ENCODE measurements at regions not wholly inside any gene's neighbourhood (a gene's known extent, or its start where the extent isn't known, plus 50 kb on each side); places are given as distances from the start of the nearest gene placed in this dataset.
A peak's percentile ranks its signal among the peaks of the same experiment; 100 is the strongest.

GRCh38 chr12:115085594-115085993 lies 401.6 kb upstream of the TBX3 start:
- H3K27ac Mint-ChIP-seq = no peak overlapping the region
- H3K36me3 Mint-ChIP-seq = no peaks in the 10 kb centered on the region

GRCh38 chr12:115079760-115080159 lies 395.8 kb upstream of the TBX3 start:
- Histone ChIP-seq H3K4me1 (ENCODE audit: insufficient read depth, low read length) (no peaks in the 10 kb centered on the region), H3K9me3 (ENCODE audit: low read length) (no peaks in the 10 kb centered on the region), H3K4me3 (ENCODE audit: low read length) (no peak overlapping the region), H3K27me3 (ENCODE audit: insufficient read depth, low read length, poor library complexity, severe bottlenecking) (no peaks in the 10 kb centered on the region), H3K36me3 (ENCODE audit: insufficient read depth, low read length) (no peaks in the 10 kb centered on the region), H3K27ac (ENCODE audit: low read depth, low read length) (no peak overlapping the region)
- Mint-ChIP-seq H3K36me3 (peaks cover 0 to 1% (median 0%) of the 10 kb centered on the region in 3 donors), H3K4me3 (peak overlapping the region in 1 of 7 donors; percentile 54), H3K4me1 (no peaks in the 10 kb centered on the region), H3K27me3 (peaks cover 0 to 3% of the 10 kb centered on the region in 2 donors), H3K9me3 (peaks cover 4 to 9% (median 6%) of the 10 kb centered on the region in 5 donors), H3K27ac (no peak overlapping the region)
- DNase-seq = no peak
- ChIA-PET CTCF (no interaction called here), POLR2A (no interaction called here)

More at GRCh38 chr12:115085594-115085993, 401.6 kb upstream of the TBX3 start:
- Mint-ChIP-seq H3K9me3 (peaks cover 0 to 10% (median 6%) of the 10 kb centered on the region in 5 donors), H3K4me3 (no peak overlapping the region), H3K4me1 (no peaks in the 10 kb centered on the region), H3K27me3 (no peaks in the 10 kb centered on the region)
- ChIA-PET CTCF (no interaction called here), POLR2A (no interaction called here)
- Histone ChIP-seq H3K27me3 (ENCODE audit: insufficient read depth, low read length, poor library complexity, severe bottlenecking) (no peaks in the 10 kb centered on the region), H3K9me3 (ENCODE audit: low read length) (no peaks in the 10 kb centered on the region), H3K4me1 (ENCODE audit: insufficient read depth, low read length) (no peaks in the 10 kb centered on the region), H3K36me3 (ENCODE audit: insufficient read depth, low read length) (no peaks in the 10 kb centered on the region), H3K4me3 (ENCODE audit: low read length) (no peak overlapping the region), H3K27ac (ENCODE audit: low read depth, low read length) (no peak overlapping the region)
- no peak for DNase-seq

DNA sequence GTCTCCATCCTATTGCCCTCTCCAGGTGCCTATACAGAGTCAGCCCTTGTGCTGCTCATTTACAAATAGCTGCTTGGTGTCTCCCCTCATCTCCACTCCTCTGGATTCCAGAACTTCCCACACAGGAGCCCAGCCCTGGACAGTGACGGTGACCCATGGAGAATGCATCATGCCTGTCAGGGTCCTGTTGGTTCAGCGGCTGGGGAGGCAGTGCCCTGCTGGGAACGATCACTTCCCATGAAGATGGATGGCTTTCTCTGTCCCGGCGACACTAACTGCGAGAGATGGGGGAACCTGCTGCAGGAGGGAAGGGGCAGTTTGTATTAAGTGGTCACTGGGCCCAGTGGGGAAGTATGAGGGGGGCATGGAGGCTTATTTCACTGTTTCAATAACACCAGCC lies 395.0 kb upstream of the TBX3 start:
- Mint-ChIP-seq H3K27ac (no peak overlapping the region), H3K4me1 (no peaks in the 10 kb centered on the region), H3K4me3 (peak overlapping the region in 1 of 7 donors; percentile 41), H3K36me3 (peaks cover 0 to 1% (median 0%) of the 10 kb centered on the region in 3 donors), H3K9me3 (peaks cover 4 to 6% (median 6%) of the 10 kb centered on the region in 5 donors), H3K27me3 (peaks cover 0 to 3% of the 10 kb centered on the region in 2 donors)
- DNase-seq = no peak
- ChIA-PET CTCF (no interaction called here), POLR2A (no interaction called here)
- Histone ChIP-seq H3K9me3 (ENCODE audit: low read length) (no peaks in the 10 kb centered on the region), H3K4me3 (ENCODE audit: low read length) (no peak overlapping the region), H3K27ac (ENCODE audit: low read depth, low read length) (no peak overlapping the region), H3K27me3 (ENCODE audit: insufficient read depth, low read length, poor library complexity, severe bottlenecking) (no peaks in the 10 kb centered on the region), H3K36me3 (ENCODE audit: insufficient read depth, low read length) (no peaks in the 10 kb centered on the region), H3K4me1 (ENCODE audit: insufficient read depth, low read length) (no peaks in the 10 kb centered on the region)

GRCh38 chr12:115078334-115078733 lies 394.4 kb upstream of the TBX3 start:
- no peaks in the 10 kb centered on the region for H3K9me3 ChIP-seq (ENCODE audit: low read length)
- CTCF ChIA-PET = no interaction called here
- no peaks in the 10 kb centered on the region for H3K36me3 ChIP-seq (ENCODE audit: insufficient read depth, low read length)
- H3K9me3 Mint-ChIP-seq = peaks cover 4 to 6% (median 5%) of the 10 kb centered on the region in 5 donors
- no peak for DNase-seq
- H3K4me3 ChIP-seq (ENCODE audit: low read length) = no peak overlapping the region
- H3K27ac Mint-ChIP-seq = no peak overlapping the region
- POLR2A ChIA-PET = no interaction called here
- H3K36me3 Mint-ChIP-seq = peaks cover 0 to 1% (median 0%) of the 10 kb centered on the region in 3 donors
- no peaks in the 10 kb centered on the region for H3K4me1 Mint-ChIP-seq
- H3K4me1 ChIP-seq (ENCODE audit: insufficient read depth, low read length) = no peaks in the 10 kb centered on the region
- no peak overlapping the region for H3K27ac ChIP-seq (ENCODE audit: low read depth, low read length)
- H3K4me3 Mint-ChIP-seq = no peak overlapping the region
- no peaks in the 10 kb centered on the region for H3K27me3 ChIP-seq (ENCODE audit: insufficient read depth, low read length, poor library complexity, severe bottlenecking)
- peaks cover 0 to 3% of the 10 kb centered on the region in 2 donors for H3K27me3 Mint-ChIP-seq

DNA sequence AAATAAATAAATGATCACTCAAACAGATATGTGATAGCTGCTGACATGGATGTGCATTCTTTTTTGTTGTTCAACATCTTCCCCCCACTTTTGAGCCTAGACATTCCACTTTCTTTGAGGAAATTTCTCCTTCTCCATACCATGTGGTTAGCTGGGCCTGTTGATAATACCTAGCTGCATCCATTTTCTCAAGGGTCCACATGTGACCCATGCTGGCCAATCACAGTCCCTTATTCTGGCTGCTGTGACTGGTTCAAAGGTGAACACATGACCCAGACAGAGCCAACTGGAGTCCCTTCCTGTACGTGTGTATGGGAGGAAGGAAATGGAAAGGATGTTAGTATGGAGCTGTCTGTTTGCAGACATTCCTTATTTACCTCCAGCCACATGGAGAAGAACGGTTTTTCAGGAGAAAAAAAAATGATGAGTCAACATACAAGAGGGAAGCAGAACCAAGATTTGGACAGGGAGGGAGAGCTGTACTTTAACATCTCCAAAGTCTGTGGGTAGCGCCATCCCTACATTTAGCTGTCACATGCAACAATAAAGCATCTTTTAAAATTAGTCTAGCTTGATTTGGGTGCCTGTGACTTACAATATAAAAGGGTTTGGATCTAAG lies 391.7 kb upstream of the TBX3 start:
- H3K27me3 ChIP-seq (ENCODE audit: insufficient read depth, low read length, poor library complexity, severe bottlenecking) = no peaks in the 10 kb centered on the region
- ChIA-PET CTCF (no interaction called here), POLR2A (no interaction called here)
- no peaks in the 10 kb centered on the region for H3K4me1 Mint-ChIP-seq
- no peaks in the 10 kb centered on the region for H3K4me1 ChIP-seq (ENCODE audit: insufficient read depth, low read length)
- no peaks in the 10 kb centered on the region for H3K36me3 ChIP-seq (ENCODE audit: insufficient read depth, low read length)
- DNase-seq = no peak
- no peak overlapping the region for H3K27ac Mint-ChIP-seq
- peaks cover 0 to 1% (median 0%) of the 10 kb centered on the region in 3 donors for H3K36me3 Mint-ChIP-seq
- peaks cover 0 to 8% (median 4%) of the 10 kb centered on the region in 5 donors for H3K9me3 Mint-ChIP-seq
- peaks cover 0 to 3% of the 10 kb centered on the region in 2 donors for H3K27me3 Mint-ChIP-seq
- H3K27ac ChIP-seq (ENCODE audit: low read depth, low read length) = no peak overlapping the region
- H3K9me3 ChIP-seq (ENCODE audit: low read length) = no peaks in the 10 kb centered on the region
- no peak overlapping the region for H3K4me3 ChIP-seq (ENCODE audit: low read length)
- H3K4me3 Mint-ChIP-seq = no peak overlapping the region

GRCh38 chr12:115074617-115075016 lies 390.6 kb upstream of the TBX3 start:
- H3K36me3 Mint-ChIP-seq = peaks cover 0 to 1% (median 0%) of the 10 kb centered on the region in 3 donors
- H3K27me3 Mint-ChIP-seq = peaks cover 0 to 3% of the 10 kb centered on the region in 2 donors
- H3K9me3 Mint-ChIP-seq = peaks cover under 1 to 8% (median 4%) of the 10 kb centered on the region in 5 donors
- no peak overlapping the region for H3K27ac ChIP-seq (ENCODE audit: low read depth, low read length)
- H3K4me3 ChIP-seq (ENCODE audit: low read length) = no peak overlapping the region
- H3K27ac Mint-ChIP-seq = no peak overlapping the region
- no peaks in the 10 kb centered on the region for H3K36me3 ChIP-seq (ENCODE audit: insufficient read depth, low read length)
- H3K9me3 ChIP-seq (ENCODE audit: low read length) = no peaks in the 10 kb centered on the region
- CTCF ChIA-PET = no interaction called here
- no peak for DNase-seq
- POLR2A ChIA-PET = no interaction called here
- no peaks in the 10 kb centered on the region for H3K4me1 Mint-ChIP-seq
- H3K4me3 Mint-ChIP-seq = no peak overlapping the region
- H3K27me3 ChIP-seq (ENCODE audit: insufficient read depth, low read length, poor library complexity, severe bottlenecking) = no peaks in the 10 kb centered on the region
- no peaks in the 10 kb centered on the region for H3K4me1 ChIP-seq (ENCODE audit: insufficient read depth, low read length)

DNA sequence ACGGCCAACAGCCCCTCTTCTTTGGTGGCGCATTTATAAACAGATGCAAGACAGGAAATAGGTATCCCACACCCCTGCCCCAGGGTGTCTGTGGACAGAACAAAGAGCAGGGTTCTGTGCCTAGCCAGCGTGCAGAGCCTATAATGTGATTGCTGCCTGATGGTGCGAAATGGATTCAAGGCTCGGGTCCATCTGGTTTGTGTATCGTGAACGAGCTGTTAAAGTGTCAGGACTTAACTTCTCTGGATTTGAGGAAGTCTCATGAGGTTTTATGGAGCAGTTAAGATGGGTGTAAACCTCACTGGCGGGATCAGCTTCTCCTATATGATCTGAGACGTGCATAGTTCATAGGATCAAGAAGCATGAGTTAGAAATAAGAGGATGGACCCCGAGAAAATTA lies 388.7 kb upstream of the TBX3 start:
- ChIA-PET POLR2A (no interaction called here), CTCF (no interaction called here)
- DNase-seq = no peak
- H3K9me3 ChIP-seq (ENCODE audit: low read length) = no peaks in the 10 kb centered on the region
- no peak overlapping the region for H3K27ac ChIP-seq (ENCODE audit: low read depth, low read length)
- Mint-ChIP-seq H3K4me1 (no peaks in the 10 kb centered on the region), H3K27me3 (peaks cover 0 to 3% of the 10 kb centered on the region in 2 donors), H3K4me3 (no peak overlapping the region), H3K36me3 (peaks cover 0 to 1% (median 0%) of the 10 kb centered on the region in 3 donors), H3K27ac (no peak overlapping the region), H3K9me3 (peaks cover 0 to 6% (median 3%) of the 10 kb centered on the region in 5 donors)
- H3K4me1 ChIP-seq (ENCODE audit: insufficient read depth, low read length) = no peaks in the 10 kb centered on the region
- H3K27me3 ChIP-seq (ENCODE audit: insufficient read depth, low read length, poor library complexity, severe bottlenecking) = no peaks in the 10 kb centered on the region
- H3K36me3 ChIP-seq (ENCODE audit: insufficient read depth, low read length) = no peaks in the 10 kb centered on the region
- no peak overlapping the region for H3K4me3 ChIP-seq (ENCODE audit: low read length)

GRCh38 chr12:115070313-115070712 lies 386.3 kb upstream of the TBX3 start:
- Histone ChIP-seq H3K9me3 (ENCODE audit: low read length) (no peaks in the 10 kb centered on the region), H3K4me3 (ENCODE audit: low read length) (no peak overlapping the region), H3K27ac (ENCODE audit: low read depth, low read length) (no peak overlapping the region), H3K27me3 (ENCODE audit: insufficient read depth, low read length, poor library complexity, severe bottlenecking) (no peaks in the 10 kb centered on the region), H3K4me1 (ENCODE audit: insufficient read depth, low read length) (no peaks in the 10 kb centered on the region), H3K36me3 (ENCODE audit: insufficient read depth, low read length) (no peaks in the 10 kb centered on the region)
- Mint-ChIP-seq H3K27ac (no peak overlapping the region), H3K4me1 (no peaks in the 10 kb centered on the region), H3K4me3 (no peak overlapping the region), H3K27me3 (no peaks in the 10 kb centered on the region), H3K36me3 (peaks cover 0 to 2% (median 0%) of the 10 kb centered on the region in 3 donors), H3K9me3 (peaks cover 0 to 2% (median 0%) of the 10 kb centered on the region in 5 donors)
- ChIA-PET POLR2A (no interaction called here), CTCF (no interaction called here)
- no peak for DNase-seq

Data from CD8-positive, alpha-beta memory T cell (primary cell).